Chondrocyte (in vitro differentiated cells): ENCODE measurements at regions not wholly inside any gene's neighbourhood (a gene's known extent, or its start where the extent isn't known, plus 50 kb on each side); places are given as distances from the start of the nearest gene placed in this dataset.

ENCODE experiments used
- DNase-seq: peaks from one replicate; pipeline ENCODE4 v3.0.0; 2021; ENCODE audit warnings: mixed read lengths, low spot score
- H3K27ac Mint-ChIP-seq: one replicate; pipeline ENCODE4 v1.8.0; 2021; ENCODE audit warnings: mild to moderate bottlenecking, moderate library complexity, mixed read lengths; ENCODE audit not compliant: unreplicated experiment
- H3K27me3 Mint-ChIP-seq: 2 replicates; pipeline ENCODE4 v1.8.0; 2021; ENCODE audit warnings: low read depth, mixed read lengths
- H3K36me3 Mint-ChIP-seq: 2 replicates; pipeline ENCODE4 v1.8.0; 2021; ENCODE audit warnings: low read depth, mixed read lengths
- H3K4me1 Mint-ChIP-seq: 2 replicates; pipeline ENCODE4 v1.8.0; 2021; ENCODE audit warnings: low read depth, mild to moderate bottlenecking, mixed read lengths
- H3K4me3 Mint-ChIP-seq: one replicate; pipeline ENCODE4 v1.8.0; 2021; ENCODE audit warnings: mild to moderate bottlenecking, moderate library complexity, mixed read lengths; ENCODE audit not compliant: unreplicated experiment
- H3K9me3 Mint-ChIP-seq: 2 replicates; pipeline ENCODE4 v1.8.0; 2021; ENCODE audit warnings: low read depth, mixed read lengths
- CTCF ChIP-seq: fragments of 200-600 bp; sonication (generic); IDR thresholded peaks from 2 replicates; pipeline ENCODE4 v1.5.0; 2021; ENCODE audit warnings: antibody characterized with exemption, mild to moderate bottlenecking, moderate library complexity

DNA sequence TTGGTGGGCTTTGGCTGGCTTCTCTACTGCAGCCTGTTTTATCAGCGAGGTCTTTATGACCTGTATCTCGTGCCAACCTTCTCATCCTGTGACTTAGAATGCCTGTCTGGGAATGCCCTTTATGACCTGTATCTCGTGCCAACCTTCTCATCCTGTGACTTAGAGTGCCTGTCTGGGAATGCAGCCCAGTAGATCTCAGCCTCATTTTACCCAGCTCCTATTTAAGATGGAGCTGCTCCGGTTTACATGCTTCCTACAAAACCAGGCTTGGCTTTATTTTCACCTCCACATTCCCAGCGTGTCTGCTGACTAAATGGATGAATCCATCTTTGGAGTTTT, 395.3 kb downstream of the PREX1 start:
- Mint-ChIP-seq H3K36me3 (no peaks in the 10 kb centered on the region), H3K4me1 (no peaks in the 10 kb centered on the region), H3K27me3 (peaks cover 33% of the 10 kb centered on the region), H3K27ac (no peak overlapping the region), H3K4me3 (no peak overlapping the region), H3K9me3 (no peaks in the 10 kb centered on the region)
- TF ChIP-seq CTCF: no peak
- DNase-seq: no peak

DNA sequence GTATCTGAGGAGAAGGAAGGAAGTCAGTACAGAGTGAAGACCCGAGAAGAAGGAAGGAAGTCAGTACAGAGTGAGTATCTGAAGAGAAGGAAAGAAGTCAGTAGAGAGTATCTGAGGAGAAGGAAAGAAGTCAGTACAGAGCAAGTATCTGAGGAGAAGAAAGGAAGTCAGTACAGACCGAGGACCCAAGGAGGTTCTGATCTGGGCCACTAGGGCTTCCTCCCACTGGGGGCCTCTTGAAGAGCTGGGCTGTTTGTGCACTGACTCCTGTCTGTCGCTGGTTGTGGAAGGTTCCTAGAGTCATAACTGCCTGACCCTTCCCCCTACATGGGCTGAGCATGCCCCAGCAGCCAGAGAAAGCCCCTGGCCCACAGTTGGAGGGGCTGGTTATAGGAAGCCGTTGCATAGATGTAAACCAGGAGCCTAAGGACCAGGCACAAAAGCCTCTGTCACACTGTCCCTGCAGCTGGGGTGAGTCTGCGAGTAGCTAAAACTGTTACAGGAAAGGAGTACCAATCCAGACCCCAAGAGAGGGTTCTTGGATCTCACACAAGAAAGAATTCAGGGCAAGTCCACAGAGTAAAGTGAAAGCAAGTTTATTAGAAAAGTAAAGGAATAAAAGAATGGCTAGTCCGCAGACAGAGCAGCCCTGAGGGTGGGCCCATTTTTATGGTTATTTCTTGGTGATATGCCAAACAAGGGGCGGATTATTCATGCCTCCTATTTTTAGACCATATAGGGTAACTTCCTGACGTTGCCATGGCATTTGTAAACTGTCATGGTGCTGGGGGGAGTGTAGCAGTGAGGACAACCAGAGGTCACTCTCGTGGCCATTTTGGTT, 395.9 kb downstream of the PREX1 start:
- no peak for DNase-seq
- Mint-ChIP-seq H3K27me3 (peaks cover 28% of the 10 kb centered on the region), H3K36me3 (no peaks in the 10 kb centered on the region), H3K4me3 (no peak overlapping the region), H3K27ac (no peak overlapping the region), H3K4me1 (no peaks in the 10 kb centered on the region), H3K9me3 (no peaks in the 10 kb centered on the region)
- no peak for TF ChIP-seq CTCF

GRCh38 chr20:48426630-48427029, 401.2 kb downstream of the PREX1 start:
- H3K27me3 Mint-ChIP-seq: peaks cover 38% of the 10 kb centered on the region

DNA sequence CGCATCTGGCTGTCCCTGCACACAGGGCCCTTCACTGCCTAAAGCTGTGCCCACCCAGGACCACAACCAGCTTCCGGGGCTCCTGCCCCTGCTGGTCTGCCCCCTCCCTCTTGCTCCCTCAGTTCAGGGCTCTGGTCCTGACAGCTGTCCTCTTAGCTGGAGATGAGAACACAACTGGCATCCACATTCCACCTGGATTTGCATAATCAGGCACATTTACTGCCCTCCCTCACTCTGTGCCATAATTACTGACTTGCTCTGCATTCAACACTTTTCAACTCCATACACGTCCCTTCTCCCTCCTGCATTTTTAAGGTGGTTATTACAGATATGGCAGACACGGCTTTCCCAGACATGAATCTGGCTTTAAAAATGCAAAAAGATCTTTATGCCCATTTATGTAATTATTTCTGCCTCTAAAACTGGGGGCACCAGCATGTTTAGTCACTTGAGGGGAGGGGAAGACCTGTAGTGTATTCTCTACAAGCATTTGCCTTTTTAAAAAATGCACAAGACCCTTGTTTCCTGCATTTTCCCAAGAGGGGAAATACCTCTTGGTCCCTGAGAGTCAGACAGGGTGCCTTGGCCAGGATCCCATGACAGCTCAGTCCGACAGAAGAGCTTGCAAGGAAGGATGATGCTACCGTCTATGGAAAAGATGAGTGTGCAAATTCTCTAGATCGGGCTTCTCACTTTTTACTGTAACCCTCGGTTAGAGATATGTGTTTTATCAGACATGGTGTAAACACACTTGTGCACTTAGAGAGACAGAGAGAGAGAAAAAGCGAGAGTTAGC, 401.8 kb downstream of the PREX1 start:
- peaks cover 36% of the 10 kb centered on the region for H3K27me3 Mint-ChIP-seq
- H3K36me3 Mint-ChIP-seq: no peaks in the 10 kb centered on the region
- H3K27ac Mint-ChIP-seq: no peak overlapping the region
- DNase-seq: no peak
- no peak for TF ChIP-seq CTCF
- no peaks in the 10 kb centered on the region for H3K9me3 Mint-ChIP-seq
- H3K4me3 Mint-ChIP-seq: no peak overlapping the region
- H3K4me1 Mint-ChIP-seq: no peaks in the 10 kb centered on the region

More at GRCh38 chr20:48426630-48427029, 401.2 kb downstream of the PREX1 start:
- no peaks in the 10 kb centered on the region for H3K36me3 Mint-ChIP-seq
- H3K4me1 Mint-ChIP-seq: no peaks in the 10 kb centered on the region
- H3K27ac Mint-ChIP-seq: no peak overlapping the region
- H3K4me3 Mint-ChIP-seq: no peak overlapping the region
- no peaks in the 10 kb centered on the region for H3K9me3 Mint-ChIP-seq
- no peak for DNase-seq
- no peak for TF ChIP-seq CTCF

GRCh38 chr20:48425321-48425720, 402.5 kb downstream of the PREX1 start:
- Mint-ChIP-seq H3K27ac (no peak overlapping the region), H3K27me3 (peaks cover 36% of the 10 kb centered on the region), H3K36me3 (no peaks in the 10 kb centered on the region), H3K4me3 (no peak overlapping the region), H3K4me1 (no peaks in the 10 kb centered on the region), H3K9me3 (no peaks in the 10 kb centered on the region)
- DNase-seq: no peak
- no peak for TF ChIP-seq CTCF
